Endothelial cell of umbilical vein (primary cell): ENCODE measurements at regions not wholly inside any gene's neighbourhood (a gene's known extent, or its start where the extent isn't known, plus 50 kb on each side); places are given as distances from the start of the nearest gene placed in this dataset.

Source experiments
- BruUV-seq: library from RNA; stranded (reverse); fragments of 400-500 nt; replicated peaks from 2 replicates; lab custom pipeline; 2021; lab: Mats Ljungman, UMichigan
- CTCF ChIA-PET: fragments of 300-600, 350-600 bp; sonication (Branson Sonifier 250); formaldehyde crosslinking; loops from one replicate; lab custom pipeline; 2021; ENCODE audit warnings: antibody characterized with exemption, inconsistent platforms; lab: Charles Lee
- POLR2A ChIA-PET: fragments of 300-600, 350-600 bp; sonication (Branson Sonifier 250); formaldehyde crosslinking; loops from one replicate; lab custom pipeline; 2021; ENCODE audit warnings: antibody characterized with exemption, inconsistent platforms; lab: Charles Lee
- DNase-seq: peaks from one replicate; pipeline ENCODE4 v3.0.0-alpha.2; 2011; ENCODE audit warnings: low read depth, low spot score
- FAIRE-seq: peaks from 2 replicates; lab custom pipeline; 2011; peaks lifted over from hg19 to GRCh38; lab: Jason Lieb, UNC
- H2AFZ ChIP-seq: 2 replicates; pipeline ENCODE4 v1.6.0; 2012; ENCODE audit warnings: low read depth, low read length, control low read depth, inconsistent platforms
- H3K27ac ChIP-seq: 2 replicates; pipeline ENCODE4 v1.5.1; 2011; ENCODE audit warnings: low read depth, mild to moderate bottlenecking, control low read depth, low read length, moderate library complexity; ENCODE audit not compliant: insufficient read depth
- H3K27me3 ChIP-seq, 2 experiments: 2 replicates each; pipeline versions ENCODE4 v1.6.0 to v1.6.1; 2011; ENCODE audit warnings: low read length in 2 of 2, mixed read lengths in 1 of 2; ENCODE audit not compliant: control insufficient read depth in 2 of 2, insufficient read depth in 2 of 2
- H3K36me3 ChIP-seq, 2 experiments: 2 replicates in 1 of 2; 3 replicates in 1 of 2; pipeline ENCODE4 v1.5.1; 2011; ENCODE audit warnings: low read length in 2 of 2, mild to moderate bottlenecking in 1 of 2, moderate library complexity in 1 of 2; ENCODE audit not compliant: control insufficient read depth in 2 of 2, insufficient read depth in 2 of 2; ENCODE audit errors: extremely low read depth in 1 of 2
- H3K4me1 ChIP-seq: 3 replicates; pipeline ENCODE4 v1.5.1; 2011; ENCODE audit warnings: mild to moderate bottlenecking, low read length; ENCODE audit not compliant: control insufficient read depth, insufficient read depth; ENCODE audit errors: extremely low read depth
- H3K4me2 ChIP-seq: 2 replicates; pipeline ENCODE4 v1.6.1; 2011; ENCODE audit warnings: low read length, control low read depth, mixed read lengths; ENCODE audit not compliant: insufficient read depth
- H3K4me3 ChIP-seq, 3 experiments: fragments of 200-600 bp in 1 of 3; sonication (generic), shearing (Covaris generic) in 1 of 3; replicated peaks in 1 of 3; 2 replicates each; pipeline ENCODE4 v1.5.1; 2011 to 2016; ENCODE audit warnings: control low read depth in 3 of 3, low read length in 3 of 3, mild to moderate bottlenecking in 2 of 3, inconsistent platforms in 1 of 3, low read depth in 1 of 3, moderate library complexity in 1 of 3; ENCODE audit not compliant: insufficient read depth in 1 of 3
- H3K79me2 ChIP-seq: 2 replicates; pipeline ENCODE4 v1.6.0; 2012; ENCODE audit warnings: low read length, inconsistent platforms; ENCODE audit not compliant: control insufficient read depth, insufficient read depth
- H3K9ac ChIP-seq: replicated peaks from 2 replicates; pipeline ENCODE3; 2011; ENCODE audit warnings: low read length, control low read depth; ENCODE audit not compliant: insufficient read depth; ENCODE audit errors: extremely low read depth
- H3K9me1 ChIP-seq: replicated peaks from 3 replicates; pipeline ENCODE4 v1.6.0; 2011; ENCODE audit warnings: mild to moderate bottlenecking, low read length; ENCODE audit not compliant: control insufficient read depth, insufficient read depth; ENCODE audit errors: extremely low read depth
- H3K9me3 ChIP-seq: replicated peaks from 2 replicates; pipeline ENCODE4 v1.5.1; 2012; ENCODE audit warnings: low read length, inconsistent platforms; ENCODE audit not compliant: control insufficient read depth, insufficient read depth
- H4K20me1 ChIP-seq: replicated peaks from 2 replicates; pipeline ENCODE3; 2011; ENCODE audit warnings: mild to moderate bottlenecking, low read length; ENCODE audit not compliant: control insufficient read depth, insufficient read depth; ENCODE audit errors: extremely low read depth
- EZH2 ChIP-seq: IDR thresholded peaks from 2 replicates; pipeline ENCODE4 v1.6.1; 2012; ENCODE audit warnings: borderline replicate concordance, low read depth, mild to moderate bottlenecking, moderate library complexity, low read length, inconsistent platforms; ENCODE audit not compliant: severe bottlenecking
- FOS ChIP-seq: IDR thresholded peaks from 2 replicates; pipeline ENCODE4 v1.6.1; 2011; ENCODE audit warnings: mild to moderate bottlenecking, low read length, moderate library complexity, borderline replicate concordance; ENCODE audit not compliant: insufficient read depth
- GATA2 ChIP-seq: IDR thresholded peaks from 2 replicates; pipeline ENCODE4 v1.7.0; 2011; ENCODE audit warnings: low read depth, mild to moderate bottlenecking, moderate library complexity, mixed read lengths, low read length; ENCODE audit not compliant: insufficient read length, insufficient read depth
- JUN ChIP-seq: IDR thresholded peaks from 2 replicates; pipeline ENCODE4 v1.6.1; 2011; ENCODE audit warnings: borderline replicate concordance, low read depth; ENCODE audit not compliant: insufficient read length, insufficient read depth
- MAX ChIP-seq: IDR thresholded peaks from 2 replicates; pipeline ENCODE4 v1.6.1; 2011; ENCODE audit not compliant: insufficient read depth, insufficient read length
- MYC ChIP-seq: IDR thresholded peaks from one replicate; pipeline ENCODE4 v1.6.1; 2011; ENCODE audit warnings: mild to moderate bottlenecking, low read depth, low read length
- POLR2A ChIP-seq: IDR thresholded peaks from 2 replicates; pipeline ENCODE4 v1.6.1; 2012; ENCODE audit warnings: low read depth, mild to moderate bottlenecking, control low read depth, low read length
- POLR2AphosphoS5 ChIP-seq: IDR thresholded peaks from 2 replicates; pipeline ENCODE4 v1.6.1; 2012; ENCODE audit warnings: low read depth, mild to moderate bottlenecking, control low read depth, low read length, moderate library complexity; ENCODE audit not compliant: insufficient read depth
- dilution Hi-C: fragments of 300-500 bp; cut with MboI; formaldehyde crosslinking; loops from one replicate; pipeline ENCODE4 v1.15.0; 2019; ENCODE audit warnings: low sequenced_read_pairs; ENCODE audit not compliant: extremely low pct_ligation_motif_present
- intact Hi-C: fragments of 100-400 bp; cut with micrococcal nuclease; formaldehyde crosslinking; loops from one replicate; pipeline ENCODE4 v1.10.0; 2022
- TF ChIP-seq, protein P1 (sequence below), 2 donors: IDR thresholded peaks; 1 replicate in 1 of 2; 2 replicates in 1 of 2; pipeline ENCODE4 v1.5.1; 2011; ENCODE audit warnings: low read length in 2 of 2, mild to moderate bottlenecking in 2 of 2, moderate library complexity in 2 of 2, control low read depth in 1 of 2, inconsistent platforms in 1 of 2, low read depth in 1 of 2; ENCODE audit not compliant: insufficient read depth in 1 of 2; ENCODE audit errors: extremely low read depth in 1 of 2

- ChIA-PET CTCF (interaction anchor here (1.0 kb wide), 2 partner anchors 34 to 105 kb away, joined by 3 read pairs; no protein-coding TSS in a partner anchor), POLR2A (no interaction called here)
Observed at GRCh38 chr11:123373754-123374621, 56.1 kb upstream of the GRAMD1B start.

More at GRCh38 chr11:123373754-123374621, 56.1 kb upstream of the GRAMD1B start:
- Histone ChIP-seq H3K9me1 (no peaks in the 10 kb centered on the region), H3K9ac (no peak overlapping the region), H2AFZ (no peak overlapping the region), H3K4me1 (no peaks in the 10 kb centered on the region), H3K27me3 (peaks cover 2 to 5% of the 10 kb centered on the region in 2 experiments), H3K36me3 (no peaks in the 10 kb centered on the region), H3K4me3 (no peak overlapping the region), H3K4me2 (no peak overlapping the region), H4K20me1 (no peaks in the 10 kb centered on the region), H3K27ac (no peak overlapping the region), H3K9me3 (no peaks in the 10 kb centered on the region), H3K79me2 (no peaks in the 10 kb centered on the region)
- TF ChIP-seq POLR2AphosphoS5 = no peak
- no peak for TF ChIP-seq FOS
- no peak for TF ChIP-seq MAX
- no peak for TF ChIP-seq GATA2
- no peak for TF ChIP-seq JUN
- TF ChIP-seq, protein P1, sequence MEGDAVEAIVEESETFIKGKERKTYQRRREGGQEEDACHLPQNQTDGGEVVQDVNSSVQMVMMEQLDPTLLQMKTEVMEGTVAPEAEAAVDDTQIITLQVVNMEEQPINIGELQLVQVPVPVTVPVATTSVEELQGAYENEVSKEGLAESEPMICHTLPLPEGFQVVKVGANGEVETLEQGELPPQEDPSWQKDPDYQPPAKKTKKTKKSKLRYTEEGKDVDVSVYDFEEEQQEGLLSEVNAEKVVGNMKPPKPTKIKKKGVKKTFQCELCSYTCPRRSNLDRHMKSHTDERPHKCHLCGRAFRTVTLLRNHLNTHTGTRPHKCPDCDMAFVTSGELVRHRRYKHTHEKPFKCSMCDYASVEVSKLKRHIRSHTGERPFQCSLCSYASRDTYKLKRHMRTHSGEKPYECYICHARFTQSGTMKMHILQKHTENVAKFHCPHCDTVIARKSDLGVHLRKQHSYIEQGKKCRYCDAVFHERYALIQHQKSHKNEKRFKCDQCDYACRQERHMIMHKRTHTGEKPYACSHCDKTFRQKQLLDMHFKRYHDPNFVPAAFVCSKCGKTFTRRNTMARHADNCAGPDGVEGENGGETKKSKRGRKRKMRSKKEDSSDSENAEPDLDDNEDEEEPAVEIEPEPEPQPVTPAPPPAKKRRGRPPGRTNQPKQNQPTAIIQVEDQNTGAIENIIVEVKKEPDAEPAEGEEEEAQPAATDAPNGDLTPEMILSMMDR (IDR thresholded peaks at IDR 0.05; ENCODE audit: extremely low read depth in 1 of 2, insufficient read depth in 1 of 2, low read depth in 1 of 2, low read length in 2 of 2) = no peak
- no peak for TF ChIP-seq POLR2A
- no peak for TF ChIP-seq MYC
- no peak for TF ChIP-seq EZH2
- DNase-seq = no peak
- BruUV-seq = no TSS peak
- dilution Hi-C loops (no loop called here), intact Hi-C loops (no loop called here)
- FAIRE-seq = no peak
